Psoas muscle (tissue), 7 donors: ENCODE measurements at regions not wholly inside any gene's neighbourhood (a gene's known extent, or its start where the extent isn't known, plus 50 kb on each side); places are given as distances from the start of the nearest gene placed in this dataset.

Source experiments
- ATAC-seq, 4 donors: fragments of 200-7000 bp; cut with Tn5 transposase; one replicate each; pipeline ENCODE4 v1.9.1; 2020; ENCODE audit warnings: moderate library complexity in 3 of 4, mild to moderate bottlenecking in 2 of 4
- DNase-seq, 2 donors: peaks; one replicate each; pipeline ENCODE4 v3.0.0-alpha.2; 2020
- H3K27ac ChIP-seq: fragments of 200-600 bp; one replicate; pipeline ENCODE4 v1.8.0; 2022
- H3K27me3 ChIP-seq, 3 donors: fragments of 200-600 bp in 1 of 3; one replicate each; pipeline versions ENCODE4 v1.6.1 to v1.8.0; 2013 to 2022; ENCODE audit warnings: low read length in 2 of 3, mild to moderate bottlenecking in 2 of 3, moderate library complexity in 1 of 3; ENCODE audit not compliant: insufficient read depth in 3 of 3
- H3K36me3 ChIP-seq, 2 donors: fragments of 200-600 bp in 1 of 2; one replicate each; pipeline versions ENCODE4 v1.6.1 to v1.8.0; 2013 to 2022; ENCODE audit warnings: low read depth in 1 of 2, mild to moderate bottlenecking in 1 of 2, moderate library complexity in 1 of 2; ENCODE audit not compliant: insufficient read depth in 1 of 2
- H3K4me1 ChIP-seq: fragments of 200-600 bp; one replicate; pipeline ENCODE4 v1.8.0; 2022
- H3K4me3 ChIP-seq: fragments of 200-600 bp; one replicate; pipeline ENCODE4 v1.8.0; 2022; ENCODE audit warnings: mild to moderate bottlenecking
- H3K9me3 ChIP-seq: fragments of 200-600 bp; one replicate; pipeline ENCODE4 v1.8.0; 2022
- WGBS, 3 donors: extraction: QIAGEN DNeasy Blood & Tissue Kit; methylation state at CpG; one replicate each; pipeline versions ENCODE4 v1.1.6 to v1.1.7; 2013; 5-methylcytosine and 5-hydroxymethylcytosine counted together
- intact Hi-C, 2 donors: fragments of 100-400 bp; cut with DNase I; formaldehyde crosslinking; loops; one replicate each; pipeline versions ENCODE4 v1.11.0 to v1.14.2; 2022
- TF ChIP-seq, protein P1 (sequence below): fragments of 200-600 bp; IDR thresholded peaks from one replicate; pipeline ENCODE4 v1.8.0; 2022; ENCODE audit warnings: antibody characterized with exemption
- donor health status: healthy with polysubstance abuse.
- donor health status: DM: no; HTN: no; CAD: no; lungs with moderate emphysema.
- donor health status: Bipolar disorder and iron deficiency.
- donor health status: healthy.
- donor health status: DM: yes; HTN: yes; CAD: no.
- donor health status: DM: no; HTN: no; CAD: no.
- donor health status: DM: yes; HTN: yes; CAD: no.

DNA sequence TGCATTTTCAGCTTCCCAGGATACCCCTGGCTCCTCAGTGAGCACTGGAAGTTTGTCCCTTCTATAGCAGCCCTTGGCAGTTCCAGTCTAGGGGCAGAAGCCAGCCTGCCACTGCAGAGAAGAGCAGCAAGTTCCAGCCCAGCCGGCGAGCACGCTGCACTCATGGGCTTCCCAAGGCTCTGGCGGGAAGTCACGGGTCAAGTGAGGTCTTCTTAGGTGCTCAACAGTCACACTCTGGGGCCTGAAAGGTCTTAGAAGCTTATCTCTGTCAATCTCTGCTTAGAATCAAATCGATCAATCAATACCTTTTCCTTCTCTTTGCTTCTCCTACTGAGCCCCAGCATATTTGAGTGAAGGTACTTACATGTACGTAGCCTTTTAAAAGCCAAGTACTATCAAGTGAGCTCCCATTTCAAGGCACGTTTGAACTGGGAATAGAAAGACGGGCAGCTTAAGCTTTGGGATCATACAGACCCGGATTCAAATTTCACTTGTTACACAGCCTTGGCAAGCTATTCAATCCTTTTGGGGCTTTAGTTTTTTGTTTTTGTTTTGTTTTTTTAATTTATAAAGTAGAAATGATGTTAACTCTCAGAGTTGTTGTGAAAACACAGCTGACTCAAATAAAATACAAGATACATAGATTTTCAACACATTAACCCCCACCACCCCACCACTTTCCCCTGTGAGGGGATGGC, 152.6 kb upstream of the KLF14 start:
- no peaks in the 10 kb centered on the region for H3K9me3 ChIP-seq
- peaks cover 8 to 61% of the 10 kb centered on the region in 2 donors for H3K36me3 ChIP-seq
- WGBS, 3 donors = 17 to 30% (median 24%) methylated on average over 10 of the region's 10 CpGs
- DNase-seq (peak in 1 of 2 donors; percentile 80), ATAC-seq (peak; percentile 5 to 60 (median 52))
- H3K27me3 ChIP-seq = no peaks in the 10 kb centered on the region
- intact Hi-C loops = no loop called here
- TF ChIP-seq, protein P1, sequence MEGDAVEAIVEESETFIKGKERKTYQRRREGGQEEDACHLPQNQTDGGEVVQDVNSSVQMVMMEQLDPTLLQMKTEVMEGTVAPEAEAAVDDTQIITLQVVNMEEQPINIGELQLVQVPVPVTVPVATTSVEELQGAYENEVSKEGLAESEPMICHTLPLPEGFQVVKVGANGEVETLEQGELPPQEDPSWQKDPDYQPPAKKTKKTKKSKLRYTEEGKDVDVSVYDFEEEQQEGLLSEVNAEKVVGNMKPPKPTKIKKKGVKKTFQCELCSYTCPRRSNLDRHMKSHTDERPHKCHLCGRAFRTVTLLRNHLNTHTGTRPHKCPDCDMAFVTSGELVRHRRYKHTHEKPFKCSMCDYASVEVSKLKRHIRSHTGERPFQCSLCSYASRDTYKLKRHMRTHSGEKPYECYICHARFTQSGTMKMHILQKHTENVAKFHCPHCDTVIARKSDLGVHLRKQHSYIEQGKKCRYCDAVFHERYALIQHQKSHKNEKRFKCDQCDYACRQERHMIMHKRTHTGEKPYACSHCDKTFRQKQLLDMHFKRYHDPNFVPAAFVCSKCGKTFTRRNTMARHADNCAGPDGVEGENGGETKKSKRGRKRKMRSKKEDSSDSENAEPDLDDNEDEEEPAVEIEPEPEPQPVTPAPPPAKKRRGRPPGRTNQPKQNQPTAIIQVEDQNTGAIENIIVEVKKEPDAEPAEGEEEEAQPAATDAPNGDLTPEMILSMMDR = no peak
- H3K4me1 ChIP-seq = peaks cover 90% of the 10 kb centered on the region
- peak overlapping the region; percentile 57 for H3K4me3 ChIP-seq
- peak overlapping the region; percentile 94 for H3K27ac ChIP-seq

DNA sequence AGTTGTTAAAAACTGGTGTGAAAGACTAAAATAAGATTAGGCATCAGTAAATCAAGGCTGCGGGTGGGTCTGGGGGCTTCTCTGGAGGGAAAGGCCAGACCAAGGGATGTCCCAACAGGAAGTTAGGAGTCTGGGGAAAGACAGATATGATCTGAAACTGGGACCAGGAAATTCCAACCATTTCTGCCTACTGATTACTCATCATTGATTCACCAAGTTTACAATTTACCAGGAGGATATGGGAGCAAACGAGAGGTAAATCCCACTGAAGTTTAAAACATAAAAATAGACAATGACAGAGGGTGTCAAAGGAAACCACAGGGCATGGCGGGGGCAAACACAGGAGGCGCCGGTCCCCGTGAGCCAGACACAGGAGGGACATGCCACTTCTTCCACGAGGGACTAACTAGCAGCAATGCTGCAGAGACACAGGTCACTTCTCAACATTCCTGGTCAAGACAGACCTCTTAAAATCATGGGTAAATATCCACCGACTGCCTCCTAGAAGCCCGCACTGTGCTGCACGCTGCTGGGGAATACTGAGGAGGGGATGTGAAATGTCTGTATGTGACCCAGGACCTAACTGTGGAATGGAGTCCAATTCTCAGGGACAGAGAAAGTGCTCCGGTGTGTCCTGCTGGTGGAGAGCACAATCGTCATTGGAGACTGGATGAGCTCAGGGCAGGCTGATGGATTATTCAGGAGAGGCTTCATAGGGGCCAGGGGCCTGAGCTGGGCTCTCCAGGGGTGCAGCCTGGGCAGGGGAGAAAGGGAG, 153.4 kb upstream of the KLF14 start:
- Histone ChIP-seq H3K4me3 (peak overlapping the region; percentile 57), H3K36me3 (peaks cover 1 to 53% of the 10 kb centered on the region in 2 donors), H3K4me1 (peaks cover 86% of the 10 kb centered on the region), H3K27me3 (no peaks in the 10 kb centered on the region), H3K9me3 (no peaks in the 10 kb centered on the region), H3K27ac (peak overlapping the region; percentile 94)
- intact Hi-C loops = no loop called here
- 40 to 58% (median 41%) methylated on average over 12 of the region's 12 CpGs for WGBS, 3 donors
- DNase-seq (peak; percentile 48 to 81), ATAC-seq (peak; percentile 49 to 69 (median 66))
- TF ChIP-seq, protein P1 = no peak

DNA sequence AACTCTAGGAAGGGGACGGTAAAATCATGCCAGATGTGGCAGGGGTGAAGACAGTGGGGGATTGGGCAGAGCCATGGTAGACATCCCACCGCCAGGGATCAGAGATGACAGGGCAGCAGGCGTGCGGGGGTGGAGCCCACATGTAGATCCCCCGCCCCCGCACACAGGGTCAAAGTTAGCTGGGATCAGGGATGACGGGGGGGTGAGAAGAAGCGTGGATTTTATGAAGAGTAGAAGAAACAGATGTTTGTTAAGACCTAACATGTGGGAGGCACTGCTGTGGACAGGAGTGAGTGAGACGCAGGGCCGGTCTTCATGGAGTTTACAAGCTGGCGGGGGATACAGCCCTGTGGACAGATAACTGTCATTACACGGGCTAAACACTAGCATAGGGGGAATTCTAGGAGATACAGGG, 154.0 kb upstream of the KLF14 start:
- no peaks in the 10 kb centered on the region for H3K9me3 ChIP-seq
- no peak for DNase-seq
- H3K36me3 ChIP-seq = peaks cover 0 to 47% of the 10 kb centered on the region in 2 donors
- peak overlapping the region; percentile 57 for H3K4me3 ChIP-seq
- peak overlapping the region; percentile 94 for H3K27ac ChIP-seq
- WGBS, 3 donors = 75 to 88% (median 77%) methylated on average over 12 of the region's 12 CpGs
- H3K4me1 ChIP-seq = peaks cover 86% of the 10 kb centered on the region
- TF ChIP-seq, protein P1 = no peak
- no peaks in the 10 kb centered on the region for H3K27me3 ChIP-seq
- intact Hi-C loops = no loop called here
- ATAC-seq = peak; percentile 8 to 29 (median 14)

DNA sequence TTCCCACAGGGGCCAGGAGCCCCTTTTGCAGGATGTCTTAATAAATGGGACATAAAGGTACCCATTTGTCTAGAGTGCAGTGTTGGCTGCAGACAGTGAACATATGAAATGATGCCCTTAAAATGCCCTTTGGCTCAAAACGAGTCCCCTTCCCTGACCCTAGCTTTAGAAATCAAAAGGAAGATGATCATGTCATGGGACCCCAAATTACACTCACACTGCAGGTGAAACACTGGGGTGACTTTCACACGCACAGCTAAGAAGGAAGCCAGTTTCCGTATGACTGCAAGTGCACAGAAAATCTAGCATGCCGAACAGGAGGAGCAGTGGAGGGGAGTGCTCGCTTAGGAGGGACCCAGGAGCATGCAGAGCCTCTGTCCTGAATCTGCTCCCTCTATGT, 154.5 kb upstream of the KLF14 start:
- ATAC-seq = no peak
- intact Hi-C loops = no loop called here
- no peak for DNase-seq
- Histone ChIP-seq H3K4me3 (peak overlapping the region; percentile 57), H3K4me1 (peaks cover 89% of the 10 kb centered on the region), H3K36me3 (peaks cover 0 to 42% of the 10 kb centered on the region in 2 donors), H3K9me3 (no peaks in the 10 kb centered on the region), H3K27me3 (no peaks in the 10 kb centered on the region), H3K27ac (peak overlapping the region; percentile 94)
- 64 to 74% (median 69%) methylated on average over 5 of the region's 5 CpGs for WGBS, 3 donors
- TF ChIP-seq, protein P1 = no peak
